GM13976 (cell line): ENCODE measurements at regions not wholly inside any gene's neighbourhood (a gene's known extent, or its start where the extent isn't known, plus 50 kb on each side); places are given as distances from the start of the nearest gene placed in this dataset.

Experiments
- DNase-seq: peaks from one replicate; pipeline ENCODE4 v3.0.0; 2012; ENCODE audit warnings: low spot score
- in situ Hi-C: fragments of 300-500 bp; cut with MboI; formaldehyde crosslinking; loops from one replicate; pipeline ENCODE4 v1.12.0; 2022; ENCODE audit warnings: low sequenced_read_pairs, mixed read lengths, inconsistent platforms; ENCODE audit not compliant: unreplicated experiment
- TF ChIP-seq, protein P1 (sequence below): IDR thresholded peaks from 2 replicates; pipeline ENCODE4 v1.5.1; 2012; ENCODE audit warnings: borderline replicate concordance, mild to moderate bottlenecking; ENCODE audit not compliant: insufficient read depth; ENCODE audit errors: extremely low read depth, missing control alignments, control extremely low read depth

DNA sequence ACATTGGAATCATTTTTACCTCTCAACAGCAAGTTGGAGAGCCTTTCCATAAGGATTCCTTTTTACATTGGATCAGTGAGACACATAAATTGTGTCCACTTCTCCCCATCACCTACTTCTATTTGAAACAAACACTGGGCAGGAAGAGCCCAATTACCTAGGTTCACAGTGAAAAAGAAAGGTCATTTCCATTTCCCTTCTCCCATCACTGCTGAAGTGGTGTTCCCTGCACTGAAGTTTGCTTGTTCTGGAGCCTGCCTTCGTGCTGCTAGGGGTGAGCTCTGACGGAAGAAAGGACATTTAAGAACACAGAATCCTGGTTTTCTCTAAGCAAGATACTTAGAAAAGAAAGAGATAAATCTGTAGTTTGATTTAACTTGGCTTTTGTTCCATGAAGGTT, 123.8 kb upstream of the ZBTB20 start:
- TF ChIP-seq, protein P1, sequence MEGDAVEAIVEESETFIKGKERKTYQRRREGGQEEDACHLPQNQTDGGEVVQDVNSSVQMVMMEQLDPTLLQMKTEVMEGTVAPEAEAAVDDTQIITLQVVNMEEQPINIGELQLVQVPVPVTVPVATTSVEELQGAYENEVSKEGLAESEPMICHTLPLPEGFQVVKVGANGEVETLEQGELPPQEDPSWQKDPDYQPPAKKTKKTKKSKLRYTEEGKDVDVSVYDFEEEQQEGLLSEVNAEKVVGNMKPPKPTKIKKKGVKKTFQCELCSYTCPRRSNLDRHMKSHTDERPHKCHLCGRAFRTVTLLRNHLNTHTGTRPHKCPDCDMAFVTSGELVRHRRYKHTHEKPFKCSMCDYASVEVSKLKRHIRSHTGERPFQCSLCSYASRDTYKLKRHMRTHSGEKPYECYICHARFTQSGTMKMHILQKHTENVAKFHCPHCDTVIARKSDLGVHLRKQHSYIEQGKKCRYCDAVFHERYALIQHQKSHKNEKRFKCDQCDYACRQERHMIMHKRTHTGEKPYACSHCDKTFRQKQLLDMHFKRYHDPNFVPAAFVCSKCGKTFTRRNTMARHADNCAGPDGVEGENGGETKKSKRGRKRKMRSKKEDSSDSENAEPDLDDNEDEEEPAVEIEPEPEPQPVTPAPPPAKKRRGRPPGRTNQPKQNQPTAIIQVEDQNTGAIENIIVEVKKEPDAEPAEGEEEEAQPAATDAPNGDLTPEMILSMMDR: no peak
- DNase-seq: no peak
- in situ Hi-C loops: no loop called here

DNA sequence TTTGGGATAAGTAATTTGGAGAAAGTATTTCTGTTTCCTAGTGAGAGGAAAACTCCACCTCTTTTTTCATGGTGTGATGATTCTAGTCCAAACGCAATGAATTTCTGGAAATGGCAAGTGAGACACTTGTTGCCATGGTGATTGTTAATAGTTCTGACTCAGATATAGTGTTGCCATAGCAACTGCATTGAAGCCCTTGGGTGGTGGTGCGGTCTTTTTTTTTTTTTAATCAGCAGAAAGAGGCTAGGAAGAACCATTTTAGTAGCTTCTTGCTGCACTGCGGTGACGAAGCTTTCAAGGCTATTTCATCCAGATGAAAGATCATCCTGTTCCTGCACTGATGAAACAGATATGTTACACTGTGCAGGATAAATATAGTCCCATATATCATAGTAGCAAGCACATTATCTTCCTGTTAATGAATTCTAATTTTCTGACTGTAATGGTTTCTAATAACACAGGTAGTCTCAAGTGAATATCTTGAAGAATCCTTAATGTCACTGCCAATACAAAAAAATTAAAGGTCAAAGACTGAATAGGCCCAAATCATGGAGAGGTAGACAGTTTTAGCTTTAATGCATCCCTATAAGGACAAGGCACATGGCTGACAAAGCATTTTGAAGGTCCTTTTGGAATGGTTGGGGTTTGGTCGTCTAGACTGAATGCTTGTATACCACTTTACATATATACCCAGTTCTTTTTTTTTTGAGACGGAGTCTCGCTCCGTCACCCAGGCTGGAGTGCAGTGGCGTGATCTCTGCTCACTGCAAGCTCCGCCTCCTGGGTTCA, 125.1 kb upstream of the ZBTB20 start:
- DNase-seq: no peak
- in situ Hi-C loops: no loop called here
- TF ChIP-seq, protein P1: no peak

DNA sequence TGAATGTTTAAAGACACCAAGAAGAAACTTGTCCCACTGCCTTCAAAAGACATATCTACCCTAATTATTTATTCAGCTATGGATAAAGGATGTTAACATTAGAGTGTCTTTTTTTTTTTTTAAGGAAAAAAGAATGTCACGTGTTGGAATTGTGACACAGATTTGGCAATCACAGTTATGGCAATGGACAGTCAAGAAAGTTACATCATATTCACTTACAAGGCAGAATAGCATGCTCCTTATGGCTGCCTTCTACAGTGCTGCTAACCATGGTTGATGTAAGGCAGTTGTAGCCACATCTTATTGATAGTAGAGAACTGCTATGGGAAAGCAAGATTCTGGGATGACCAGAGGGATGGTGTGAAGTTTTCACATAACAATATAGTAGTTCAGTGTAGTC, 128.8 kb upstream of the ZBTB20 start:
- TF ChIP-seq, protein P1: no peak
- in situ Hi-C loops: no loop called here
- DNase-seq: no peak

DNA sequence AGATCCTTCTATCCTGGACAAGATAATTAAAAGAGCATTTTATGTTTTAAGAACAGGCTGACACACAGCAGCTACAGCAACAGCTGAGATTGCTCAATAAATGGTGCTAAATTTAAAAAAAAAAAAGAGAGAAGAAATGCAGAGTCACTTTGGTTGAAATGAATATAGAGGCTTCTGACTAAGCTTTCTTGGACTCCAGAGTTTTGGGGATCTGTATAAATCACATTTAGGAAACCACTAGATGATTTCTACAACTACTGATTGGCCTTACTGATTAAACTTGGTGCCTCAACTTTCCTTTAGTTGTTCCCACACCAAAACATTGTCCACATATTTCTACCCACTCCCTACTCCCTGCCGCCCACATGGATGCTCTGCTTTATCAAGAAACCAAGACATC, 132.9 kb upstream of the ZBTB20 start:
- in situ Hi-C loops: no loop called here
- no peak for DNase-seq
- TF ChIP-seq, protein P1: no peak

DNA sequence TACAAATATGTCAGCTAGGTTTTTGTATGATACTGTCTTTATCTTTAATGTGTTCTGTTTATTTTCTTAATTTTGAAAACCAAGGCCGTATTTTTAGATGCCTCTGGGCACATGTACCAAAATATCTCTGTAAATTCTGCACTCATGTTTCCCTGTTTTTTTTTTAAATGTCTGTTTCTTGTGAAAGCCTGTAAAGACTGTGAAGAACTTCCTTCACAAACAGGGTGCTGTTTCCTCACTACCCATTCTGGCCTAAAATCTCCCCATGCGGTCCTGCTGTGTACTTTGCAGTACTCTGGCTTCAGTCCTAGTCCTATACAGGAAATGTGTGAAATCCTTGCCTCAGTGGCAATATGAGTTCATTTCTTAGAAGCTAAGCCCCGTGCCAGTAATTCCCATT, 133.4 kb upstream of the ZBTB20 start:
- TF ChIP-seq, protein P1: no peak
- no peak for DNase-seq
- in situ Hi-C loops: no loop called here

DNA sequence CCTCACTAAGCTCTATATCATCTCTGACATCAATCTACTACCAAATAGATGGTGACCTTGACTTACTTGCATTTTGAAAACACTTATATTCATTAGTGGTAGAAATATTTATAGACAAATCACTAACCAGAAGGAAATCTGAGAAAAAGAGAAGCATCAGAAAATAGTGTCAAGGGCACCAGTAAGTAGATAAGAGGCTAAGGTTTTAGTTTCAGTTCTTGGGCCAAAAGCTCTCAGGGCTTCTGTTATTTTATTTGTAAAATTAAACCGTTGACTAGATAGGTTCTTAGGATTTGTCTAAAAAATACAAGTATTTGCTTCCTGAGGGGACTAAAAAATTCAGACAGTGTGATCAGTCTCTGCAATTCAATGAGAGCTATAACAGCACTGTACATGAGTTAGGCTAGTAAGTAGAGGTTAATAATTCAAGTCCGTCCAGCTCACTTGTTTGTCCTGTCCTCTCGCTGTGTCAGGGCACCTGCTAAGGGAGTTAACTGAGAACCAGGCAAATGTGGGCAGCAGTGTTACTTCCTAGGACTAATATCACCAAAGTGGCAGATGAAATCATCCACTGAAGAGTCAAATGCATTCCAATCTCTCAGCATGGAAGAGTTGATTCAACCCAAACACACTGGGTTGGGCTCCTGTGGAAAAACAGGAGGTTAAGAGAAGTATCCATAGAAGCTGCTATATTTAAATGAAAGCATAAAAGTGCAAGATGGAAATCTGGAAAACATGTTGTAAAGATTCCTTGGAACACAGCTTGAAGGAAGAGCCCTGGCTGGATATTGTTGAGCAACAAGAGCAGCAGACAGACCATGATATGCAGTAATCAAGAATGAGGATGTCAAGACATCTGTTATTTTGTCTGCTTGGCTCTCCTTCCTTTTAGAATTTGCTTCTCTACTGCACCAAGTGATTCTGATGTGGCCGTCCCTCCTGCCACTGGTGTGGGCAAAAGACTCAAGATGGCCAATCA, 134.9 kb upstream of the ZBTB20 start:
- in situ Hi-C loops: no loop called here
- TF ChIP-seq, protein P1: no peak
- no peak for DNase-seq
